GM12878 (cell line): ENCODE measurements at regions not wholly inside any gene's neighbourhood (a gene's known extent, or its start where the extent isn't known, plus 50 kb on each side); places are given as distances from the start of the nearest gene placed in this dataset.

Experiments
- ATAC-seq: fragments of 200-7000 bp; cut with Tn5 transposase; 3 replicates; pipeline ENCODE4 v1.9.1; 2020; ENCODE audit warnings: mild to moderate bottlenecking, moderate library complexity
- BruUV-seq: library from RNA; stranded (reverse); fragments of 400-500 nt; replicated peaks from 2 replicates; lab custom pipeline; 2021; lab: Mats Ljungman, UMichigan
- CTCF ChIA-PET: fragments of 300-600 bp; sonication (Branson Sonifier 250); formaldehyde crosslinking; extraction: SDS; loops from one replicate; lab custom pipeline; 2021; ENCODE audit warnings: inconsistent platforms; lab: Yijun Ruan, JAX
- POLR2A ChIA-PET: fragments of 350-600 bp; formaldehyde crosslinking; extraction: SDS; loops from one replicate; lab custom pipeline; 2021; ENCODE audit warnings: inconsistent platforms; lab: Charles Lee
- RAD21 ChIA-PET: fragments of 300-600 bp; sonication (Branson Sonifier 250); formaldehyde crosslinking; loops from one replicate; lab custom pipeline; 2023; ENCODE audit warnings: antibody characterized with exemption; ENCODE audit not compliant: unreplicated experiment; lab: Charles Lee
- SMC1A ChIA-PET: fragments of 300-600 bp; sonication (Branson Sonifier 250); formaldehyde crosslinking; loops from one replicate; lab custom pipeline; 2023; ENCODE audit not compliant: unreplicated experiment, uncharacterized antibody; lab: Charles Lee
- DNase-seq: peaks from one replicate; pipeline ENCODE4 v3.0.0-alpha.2; 2011; ENCODE audit warnings: low read depth, low spot score
- FAIRE-seq: peaks from 3 replicates; lab custom pipeline; 2011; peaks lifted over from hg19 to GRCh38; lab: Jason Lieb, UNC
- H2AFZ ChIP-seq: 2 replicates; pipeline ENCODE4 v1.6.0; 2011; ENCODE audit warnings: low read depth, low read length, control low read depth; ENCODE audit not compliant: control insufficient read depth
- H3K27ac ChIP-seq: 2 replicates; pipeline ENCODE4 v1.5.1; 2011; ENCODE audit warnings: control low read depth; ENCODE audit not compliant: control insufficient read depth, insufficient read depth
- H3K27me3 ChIP-seq, 2 experiments: replicated peaks in 1 of 2; 2 replicates each; pipeline versions ENCODE4 v1.6.0 to v1.6.1; 2011; ENCODE audit warnings: low read length in 1 of 2; ENCODE audit not compliant: control insufficient read depth in 2 of 2, insufficient read depth in 2 of 2
- H3K36me3 ChIP-seq, 2 experiments: 2 replicates each; pipeline ENCODE4 v1.5.1; 2011; ENCODE audit warnings: low read length in 1 of 2; ENCODE audit not compliant: control insufficient read depth in 2 of 2, insufficient read depth in 2 of 2
- H3K4me1 ChIP-seq: 2 replicates; pipeline ENCODE4 v1.6.1; 2011; ENCODE audit warnings: mild to moderate bottlenecking, low read length, moderate library complexity, mixed read lengths; ENCODE audit not compliant: control insufficient read depth, insufficient read depth
- H3K4me2 ChIP-seq: 2 replicates; pipeline ENCODE4 v1.6.0; 2011; ENCODE audit warnings: control low read depth; ENCODE audit not compliant: control insufficient read depth, insufficient read depth
- H3K4me3 ChIP-seq: fragments of 200-600 bp; sonication (generic); 2 replicates; pipeline ENCODE4 v1.5.1; 2016
- H3K79me2 ChIP-seq: 2 replicates; pipeline ENCODE4 v1.6.0; 2011; ENCODE audit warnings: low read length; ENCODE audit not compliant: control insufficient read depth, insufficient read depth
- H3K9ac ChIP-seq: 2 replicates; pipeline ENCODE4 v1.8.0; 2011; ENCODE audit warnings: low read length, control low read depth, mixed read lengths; ENCODE audit not compliant: control insufficient read depth, insufficient read depth
- H3K9me3 ChIP-seq: replicated peaks from 3 replicates; pipeline ENCODE4 v1.5.1; 2011; ENCODE audit warnings: mild to moderate bottlenecking, low read length; ENCODE audit not compliant: control insufficient read depth, insufficient read depth
- H4K20me1 ChIP-seq: 2 replicates; pipeline ENCODE4 v1.6.0; 2011; ENCODE audit not compliant: control insufficient read depth, insufficient read depth
- CBFB ChIP-seq: IDR thresholded peaks from 2 replicates; pipeline ENCODE4 v1.6.1; 2016; ENCODE audit warnings: antibody characterized with exemption, low read depth
- E2F8 ChIP-seq: fragments of 450-650 bp; IDR thresholded peaks from 2 replicates; pipeline ENCODE4 v1.6.1; 2018; ENCODE audit warnings: mild to moderate bottlenecking, low read depth, moderate library complexity; ENCODE audit not compliant: partially characterized antibody
- ELK1 ChIP-seq: IDR thresholded peaks from 2 replicates; pipeline ENCODE4 v1.6.1; 2012; ENCODE audit warnings: low read depth, low read length, improper control_type of control experiment
- IKZF2 ChIP-seq, 2 experiments: fragments of 450-650 bp; IDR thresholded peaks; 2 replicates each; pipeline ENCODE4 v1.6.1; 2017; ENCODE audit warnings: mild to moderate bottlenecking in 2 of 2, moderate library complexity in 2 of 2
- KDM1A ChIP-seq: fragments of 200-600 bp; sonication (generic); IDR thresholded peaks from 2 replicates; pipeline ENCODE4 v1.6.1; 2016; ENCODE audit warnings: borderline replicate concordance
- NKRF ChIP-seq: fragments of 450-650 bp; conservative IDR thresholded peaks from 2 replicates; pipeline ENCODE4 v1.6.1; 2017; ENCODE audit warnings: mild to moderate bottlenecking, moderate library complexity
- NR2C2 ChIP-seq: IDR thresholded peaks from 2 replicates; pipeline ENCODE4 v1.6.1; 2011; ENCODE audit warnings: borderline replicate concordance, low read depth; ENCODE audit not compliant: control insufficient read depth, insufficient read length
- RAD51 ChIP-seq: fragments of 450-650 bp; IDR thresholded peaks from 2 replicates; pipeline ENCODE4 v1.6.1; 2016; ENCODE audit warnings: moderate library complexity, mild to moderate bottlenecking, inconsistent platforms
- RELB ChIP-seq: fragments of 450-650 bp; IDR thresholded peaks from 2 replicates; pipeline ENCODE4 v1.6.1; 2017; ENCODE audit warnings: low read depth, mild to moderate bottlenecking, moderate library complexity
- SMC3 ChIP-seq: IDR thresholded peaks from 2 replicates; pipeline ENCODE4 v1.6.1; 2011; ENCODE audit warnings: low read length, improper control_type of control experiment, borderline replicate concordance
- SPI1 ChIP-seq: IDR thresholded peaks from 2 replicates; pipeline ENCODE4 v1.6.1; 2011; ENCODE audit warnings: low read depth, mild to moderate bottlenecking, low read length, moderate library complexity, borderline replicate concordance; ENCODE audit not compliant: insufficient read depth
- STAT3 ChIP-seq: IDR thresholded peaks from 2 replicates; pipeline ENCODE4 v1.6.1; 2011; ENCODE audit warnings: low read depth, low read length, improper control_type of control experiment
- TBL1XR1 ChIP-seq: IDR thresholded peaks from 2 replicates; pipeline ENCODE4 v1.6.1; 2012; ENCODE audit warnings: low read depth, low read length, improper control_type of control experiment
- USF1 ChIP-seq: IDR thresholded peaks from 2 replicates; pipeline ENCODE4 v1.6.1; 2011; ENCODE audit warnings: borderline replicate concordance, low read depth, mild to moderate bottlenecking, moderate library complexity, mixed read lengths, low read length; ENCODE audit not compliant: insufficient read depth; ENCODE audit errors: extremely low read length
- WGBS: methylation state at CpG from one replicate; pipeline ENCODE4 v1.1.6; 2016; ENCODE audit warnings: low lambda C conversion rate; ENCODE audit not compliant: insufficient replicate concordance, insufficient coverage; ENCODE audit errors: missing lambda C conversion rate; 5-methylcytosine and 5-hydroxymethylcytosine counted together
- in situ Hi-C: fragments of 300-500 bp; cut with MboI; formaldehyde crosslinking; loops from 9 replicates; pipeline ENCODE4 v1.14.3; 2018; ENCODE audit warnings: mixed read lengths
- intact Hi-C: fragments of 100-400 bp; cut with micrococcal nuclease; formaldehyde crosslinking; loops from one replicate; pipeline ENCODE4 v1.14.2; 2022; ENCODE audit not compliant: unreplicated experiment

GRCh38 chr17:71987634-71988033, 133.2 kb upstream of the SOX9 start (continued):
- no peak for TF ChIP-seq SPI1
- no peak for TF ChIP-seq RELB
- no peak for TF ChIP-seq CBFB
- TF ChIP-seq SMC3: no peak
- TF ChIP-seq ELK1: no peak

GRCh38 chr17:71989117-71989516, 131.7 kb upstream of the SOX9 start:
- intact Hi-C loops: no loop called here
- ChIA-PET POLR2A (no interaction called here), SMC1A (interaction anchor here (0.9 to 1.5 kb wide), 6 partner anchors 8 to 77 kb away, joined by 3 to 7 read pairs (median 3); no protein-coding TSS in a partner anchor), CTCF (interaction anchor here (1.0 to 2.1 kb wide), 2 partner anchors 13 to 46 kb away, joined by 3 to 6 read pairs; no protein-coding TSS in a partner anchor), RAD21 (interaction anchor here (0.9 to 1.8 kb wide), 4 partner anchors 13 to 45 kb away, joined by 3 to 6 read pairs (median 4); no protein-coding TSS in a partner anchor)
- no peak for FAIRE-seq
- no peak overlapping the region for H3K4me2 ChIP-seq
- H3K9me3 ChIP-seq: no peaks in the 10 kb centered on the region; the same call in 1 of the 3 replicates
- in situ Hi-C loops: no loop called here
- no peaks in the 10 kb centered on the region for H4K20me1 ChIP-seq
- no peaks in the 10 kb centered on the region for H3K79me2 ChIP-seq
- no TSS peak for BruUV-seq
- H3K4me1 ChIP-seq: peaks cover 2% of the 10 kb centered on the region; the same call in 1 of the 2 replicates
- WGBS: 33% methylated on average over 2 of the region's 2 CpGs
- no peak overlapping the region for H3K9ac ChIP-seq
- no peak for DNase-seq
- no peak for ATAC-seq
- no peak overlapping the region for H2AFZ ChIP-seq
- no peak overlapping the region for H3K27ac ChIP-seq
- no peak overlapping the region for H3K4me3 ChIP-seq
- H3K27me3 ChIP-seq: no peaks in the 10 kb centered on the region
- no peaks in the 10 kb centered on the region for H3K36me3 ChIP-seq
- TF ChIP-seq KDM1A: no peak
- no peak for TF ChIP-seq CBFB
- TF ChIP-seq NKRF: no peak
- TF ChIP-seq RAD51: no peak
- TF ChIP-seq USF1: no peak
- no peak for TF ChIP-seq TBL1XR1
- no peak for TF ChIP-seq STAT3
- no peak for TF ChIP-seq NR2C2
- TF ChIP-seq E2F8: no peak
- TF ChIP-seq IKZF2 (IDR thresholded peaks at IDR 0.05): no peak
